Stimulated activated CD4-positive, alpha-beta T cell treated with anti-CD3 and anti-CD28 coated beads, Interleukin-2, amount 100 ng/mL, for 48 hours (primary cell): ENCODE measurements at regions not wholly inside any gene's neighbourhood (a gene's known extent, or its start where the extent isn't known, plus 50 kb on each side); places are given as distances from the start of the nearest gene placed in this dataset.
"Not testable (repeated sequence)": the region's sequence is repeated elsewhere in the genome, so short reads cannot be mapped to it uniquely, and the experiment has no call there.

Experiments used
- DNase-seq, 2 donors: peaks; one replicate each; pipeline ENCODE4 v3.0.0-alpha.2; 2020

DNA sequence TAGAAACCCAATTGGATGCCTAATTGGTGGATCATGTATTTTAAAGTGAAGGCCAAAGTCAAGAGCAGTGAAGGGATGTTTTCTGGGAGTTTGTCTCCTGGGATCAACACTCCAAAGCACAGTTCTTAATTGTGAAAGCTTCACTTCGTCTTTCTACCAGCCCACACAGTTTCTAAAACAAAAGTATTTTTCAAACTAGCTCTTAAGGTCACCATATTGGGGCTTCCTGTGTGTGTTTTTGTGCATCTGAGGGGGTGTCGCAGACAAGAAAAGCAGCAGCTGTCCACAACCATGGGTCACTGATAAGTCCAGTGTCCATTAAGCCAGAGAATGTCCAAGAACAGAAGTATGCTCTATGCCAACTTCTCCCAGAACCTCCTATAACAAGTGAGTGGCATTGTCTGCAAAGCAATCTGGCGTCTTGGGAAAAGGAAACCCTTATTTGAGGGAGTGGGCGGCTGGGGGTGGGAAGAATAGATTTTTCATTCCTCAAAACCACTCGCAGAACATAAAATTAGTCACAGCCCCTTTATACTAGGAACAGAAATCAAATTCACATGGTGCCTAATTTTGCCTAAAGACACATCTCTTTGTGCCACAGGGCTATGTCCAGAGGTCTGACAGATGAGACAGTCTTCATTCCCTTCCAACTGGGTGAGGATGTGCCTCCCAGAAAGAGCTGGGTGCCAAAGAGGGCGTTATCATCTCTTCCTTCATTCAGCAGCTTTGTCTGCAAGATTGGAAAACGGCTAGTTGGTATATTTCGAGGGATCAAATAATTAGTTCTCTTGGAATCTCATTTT, 610.4 kb downstream of the BCOR start:
- DNase-seq = no peak

DNA sequence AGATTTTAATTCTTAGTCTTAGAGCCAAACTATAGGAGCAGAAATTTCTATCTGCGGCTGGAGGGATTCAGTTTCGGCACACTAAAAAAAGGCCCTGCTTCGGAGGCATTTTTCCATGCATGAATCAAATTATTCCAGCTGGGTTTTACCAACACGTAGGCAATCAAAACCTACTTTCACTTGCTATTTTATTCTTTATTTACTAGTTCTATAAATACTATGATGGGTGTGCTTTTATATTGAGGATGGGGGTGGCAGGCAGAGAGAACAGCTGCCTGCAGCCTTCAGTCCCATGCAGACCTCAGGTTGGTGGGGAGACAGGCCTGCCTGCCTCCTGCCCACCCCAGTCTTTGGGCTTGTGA, 609.8 kb downstream of the BCOR start:
- no peak for DNase-seq

DNA sequence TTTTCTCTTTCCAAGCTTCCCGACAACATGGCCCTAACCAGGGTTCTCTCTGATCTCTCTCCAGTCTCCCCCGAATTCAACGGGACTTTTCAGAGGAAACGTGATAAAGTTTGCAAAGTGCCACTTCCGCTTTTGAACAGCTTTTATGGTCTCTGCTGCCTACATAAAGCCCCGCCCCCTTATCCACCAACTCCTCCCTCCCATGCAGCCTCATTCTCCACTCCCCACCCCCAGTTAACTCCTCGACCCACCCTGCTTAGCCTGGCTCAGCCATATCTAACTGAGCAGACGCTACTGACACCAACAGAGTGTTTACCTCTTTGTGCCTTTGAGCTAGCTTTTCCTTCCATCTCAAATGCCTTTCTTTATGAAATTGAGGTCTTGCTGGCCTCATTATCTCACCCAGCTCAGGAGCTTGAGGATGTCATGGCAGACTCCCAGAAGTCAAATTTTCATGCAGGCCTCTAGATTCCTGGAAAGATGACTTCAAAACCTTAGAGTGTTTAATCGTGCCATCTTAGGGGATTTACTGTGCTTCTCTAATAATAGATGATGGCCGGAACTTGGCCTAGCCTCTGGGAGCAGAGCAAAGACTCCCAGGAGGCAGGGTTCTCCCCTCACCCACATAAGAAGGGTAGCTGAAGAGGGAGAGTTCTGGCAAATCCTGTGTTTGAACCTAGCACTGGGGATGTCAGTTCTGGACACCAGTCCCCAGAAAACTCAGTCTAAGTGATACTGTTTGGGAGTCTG, 606.0 kb downstream of the BCOR start:
- DNase-seq = peak; percentile 24 to 35

DNA sequence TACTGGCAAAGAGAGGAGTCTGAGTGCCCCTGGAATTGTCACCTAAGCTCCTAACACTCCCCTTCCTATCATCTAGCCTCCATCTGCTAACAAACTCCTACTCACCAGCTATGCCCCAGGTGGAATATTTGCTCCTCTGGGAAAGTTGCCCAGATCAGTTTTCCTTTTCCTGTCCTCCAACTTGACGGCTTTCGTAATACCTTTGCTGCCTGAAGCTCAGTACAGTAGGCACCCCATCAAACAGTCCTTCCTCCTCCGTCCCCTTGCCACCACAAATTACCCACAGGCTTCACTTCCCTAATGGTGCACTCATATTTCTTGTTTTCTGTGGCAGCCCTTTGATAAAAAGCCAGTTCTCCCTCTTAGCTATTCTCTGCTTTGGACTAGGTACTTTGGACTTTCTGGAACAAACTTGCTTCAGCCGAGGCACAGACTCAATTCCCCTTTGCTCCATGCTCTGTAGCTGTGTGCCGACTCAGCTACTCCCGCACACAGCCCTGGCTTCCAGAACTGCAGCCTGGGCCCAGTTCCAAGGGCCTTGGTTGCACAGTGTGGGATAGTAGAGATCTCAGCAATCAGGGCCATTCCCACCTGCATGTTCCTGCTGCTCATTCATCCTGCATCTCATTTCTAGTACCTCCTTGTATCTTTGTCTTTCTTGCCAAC, 605.1 kb downstream of the BCOR start:
- DNase-seq = no peak

DNA sequence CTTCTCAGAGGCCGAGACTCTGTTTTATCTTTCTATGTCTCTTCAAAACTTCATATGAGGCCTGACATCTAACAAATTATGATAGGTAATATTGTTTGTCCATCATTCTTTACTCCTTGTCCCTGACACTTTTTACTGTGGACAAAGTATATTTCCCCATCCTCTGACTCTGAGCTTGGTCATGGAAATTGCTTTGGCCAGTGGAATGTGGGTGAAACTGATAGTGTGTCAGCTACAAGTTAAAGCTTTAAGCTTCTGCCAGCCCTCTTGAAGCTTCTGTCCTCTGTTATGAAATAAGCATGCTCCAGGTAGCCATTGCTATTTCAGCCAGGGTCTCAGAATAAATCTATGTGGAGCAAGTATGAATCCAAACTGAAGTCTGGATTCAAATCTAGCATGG, 604.6 kb downstream of the BCOR start:
- no peak for DNase-seq

DNA sequence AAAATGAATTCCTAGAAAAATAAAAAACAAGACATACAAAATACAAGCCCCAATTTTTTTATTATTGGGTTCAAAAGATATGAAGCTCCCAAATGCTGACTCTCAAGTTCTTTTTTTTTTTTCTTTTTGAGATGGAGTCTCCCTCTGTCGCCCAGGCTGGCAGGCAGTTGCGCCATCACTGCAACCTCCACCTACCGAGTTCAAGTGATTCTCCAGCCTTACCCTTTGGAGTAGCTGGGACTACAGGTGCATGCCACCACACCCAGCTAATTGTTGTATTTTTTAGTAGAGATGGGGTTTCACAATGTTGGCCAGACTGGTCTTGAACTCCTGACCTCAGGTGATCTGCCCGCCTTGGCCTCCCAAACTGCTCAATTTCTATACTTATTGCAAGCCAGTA, 600.6 kb downstream of the BCOR start:
- not testable (repeated sequence) for DNase-seq

DNA sequence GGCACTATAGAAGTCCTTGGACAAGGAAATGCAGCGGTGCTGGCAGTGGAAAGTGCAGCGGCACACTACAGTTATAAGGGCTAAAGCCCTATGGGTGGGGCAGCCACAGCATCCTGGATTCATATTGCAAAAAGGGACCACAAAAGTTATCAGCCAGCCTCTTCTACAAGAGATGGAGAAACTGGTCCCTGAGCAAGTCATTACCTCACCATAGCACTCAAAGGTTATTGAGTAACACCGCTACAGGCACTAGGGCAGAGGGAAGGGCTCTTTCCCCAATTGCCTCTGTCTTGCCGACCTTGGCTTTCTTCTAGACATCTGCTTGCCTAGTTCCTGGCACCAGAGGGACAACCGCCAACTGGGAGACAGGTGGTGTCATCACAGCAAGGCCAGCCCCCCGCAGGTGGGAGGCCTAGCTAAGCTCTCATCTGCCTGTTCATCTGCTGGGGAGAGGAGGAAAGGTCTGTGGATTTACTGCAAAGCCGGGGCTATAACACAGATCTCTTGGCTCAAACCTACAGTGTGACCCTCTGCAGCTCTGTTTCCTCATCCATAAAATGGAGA, 600.0 kb downstream of the BCOR start:
- DNase-seq = no peak

DNA sequence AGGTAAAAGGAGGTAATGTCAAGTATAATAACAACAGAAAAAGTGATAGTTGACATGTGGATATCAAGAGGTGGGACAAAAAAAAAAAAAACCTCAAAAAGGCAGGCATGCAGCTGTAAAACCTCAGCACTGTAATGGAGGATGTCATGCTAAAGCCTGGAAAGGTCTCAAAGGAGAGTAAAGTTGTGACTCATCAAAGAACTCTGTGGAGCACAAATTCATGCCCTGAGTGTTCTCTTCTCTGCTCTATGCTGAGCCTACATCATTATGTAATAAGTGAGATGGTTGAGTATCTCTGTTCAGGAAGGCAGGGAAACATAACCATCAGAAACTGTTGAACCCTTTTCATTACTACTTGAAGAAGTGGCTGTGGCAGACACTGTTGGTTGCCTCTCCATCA, 597.8 kb downstream of the BCOR start:
- DNase-seq = no peak

DNA sequence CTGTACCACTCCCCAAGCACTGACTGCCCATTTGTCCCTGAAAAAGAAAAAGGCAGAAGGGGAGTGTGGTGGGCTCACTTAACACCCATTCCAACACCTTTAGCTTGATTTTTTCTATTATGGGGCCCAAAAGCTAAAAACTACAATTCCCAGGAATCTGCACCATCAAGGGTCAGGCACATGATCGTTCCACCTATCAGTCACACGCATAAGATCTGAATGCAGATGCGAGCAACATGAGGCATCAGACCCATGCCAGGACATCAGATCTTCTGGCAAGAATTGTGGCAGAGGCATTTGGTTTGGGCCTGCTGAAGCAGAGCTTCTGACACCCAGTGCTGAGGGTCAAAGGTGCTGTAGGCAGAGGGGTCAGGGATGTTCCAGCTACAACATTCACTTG, 595.9 kb downstream of the BCOR start:
- DNase-seq = no peak

DNA sequence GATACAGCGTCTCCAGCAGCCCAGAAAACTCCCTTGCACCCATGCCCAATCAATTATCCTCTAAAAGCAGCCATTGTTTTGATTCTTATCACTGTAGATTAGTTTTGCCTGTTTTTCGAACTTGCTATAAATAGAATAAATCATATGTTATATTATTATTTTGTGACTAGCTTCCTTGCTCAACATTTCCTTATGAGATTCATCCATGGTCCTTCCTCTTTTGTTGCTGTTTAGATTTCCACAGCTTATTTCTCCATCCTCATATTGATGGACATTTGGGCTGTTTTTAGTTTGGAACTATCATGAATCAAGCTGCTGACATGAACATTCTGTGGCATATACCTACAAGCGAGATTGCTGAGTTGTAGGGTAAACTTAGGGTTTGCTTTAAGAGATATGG, 595.3 kb downstream of the BCOR start:
- DNase-seq = no peak

DNA sequence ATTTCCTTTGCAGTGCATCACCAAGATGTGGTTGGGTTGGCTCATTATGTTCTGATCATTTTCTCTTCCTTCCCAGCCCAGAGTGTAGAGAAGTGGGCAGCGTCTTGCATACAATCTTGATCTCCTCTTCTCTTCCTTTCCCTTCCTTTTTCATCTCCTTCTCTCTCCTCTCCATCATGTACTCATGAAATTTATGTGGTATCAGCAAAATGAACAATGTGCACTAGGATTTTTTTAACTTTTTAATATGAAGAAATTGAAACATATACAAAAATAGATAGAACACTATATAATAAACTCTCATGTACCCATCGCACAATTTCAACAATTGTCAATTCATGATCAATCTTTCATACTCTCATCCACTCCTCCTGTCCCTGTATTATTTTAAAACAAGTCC, 593.5 kb downstream of the BCOR start:
- DNase-seq = no peak

DNA sequence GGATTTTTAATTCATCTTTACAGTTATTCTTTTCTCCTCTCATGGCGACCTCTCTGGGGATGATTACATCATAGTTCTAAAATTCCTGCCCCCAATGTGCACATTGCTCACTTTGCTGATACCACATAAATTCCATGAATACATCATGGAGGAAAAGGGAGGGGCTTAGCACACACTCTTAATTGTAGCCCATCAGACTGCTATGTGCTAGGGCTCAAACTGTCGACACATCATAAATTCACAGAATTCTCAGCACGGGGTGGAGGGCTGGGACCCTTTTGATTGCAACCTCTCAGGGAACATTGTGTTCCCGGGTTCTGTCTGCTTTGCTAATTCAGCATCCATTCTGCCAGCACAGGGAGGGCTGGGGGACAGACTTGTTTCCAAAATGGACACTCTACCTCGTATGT, 592.9 kb downstream of the BCOR start:
- no peak for DNase-seq

DNA sequence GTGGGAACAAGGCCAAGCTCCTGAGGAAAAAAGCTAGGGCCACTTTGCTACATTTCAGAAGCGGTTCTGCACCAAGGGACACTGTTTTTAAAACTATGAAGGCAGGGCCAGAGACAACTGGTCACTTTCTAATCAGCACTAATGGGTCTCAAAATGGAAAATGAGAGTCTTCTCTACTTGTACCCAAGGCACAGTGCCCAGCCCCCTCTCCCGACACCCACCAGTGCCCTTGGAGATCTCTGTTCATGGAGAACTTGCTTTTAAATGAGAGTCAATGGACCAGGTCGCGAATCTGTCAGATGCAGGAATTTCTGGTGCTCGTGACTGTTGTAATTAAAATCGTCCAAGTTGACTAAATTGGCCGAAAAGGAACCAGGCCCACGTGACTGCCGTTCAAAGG, 591.6 kb downstream of the BCOR start:
- no peak for DNase-seq

DNA sequence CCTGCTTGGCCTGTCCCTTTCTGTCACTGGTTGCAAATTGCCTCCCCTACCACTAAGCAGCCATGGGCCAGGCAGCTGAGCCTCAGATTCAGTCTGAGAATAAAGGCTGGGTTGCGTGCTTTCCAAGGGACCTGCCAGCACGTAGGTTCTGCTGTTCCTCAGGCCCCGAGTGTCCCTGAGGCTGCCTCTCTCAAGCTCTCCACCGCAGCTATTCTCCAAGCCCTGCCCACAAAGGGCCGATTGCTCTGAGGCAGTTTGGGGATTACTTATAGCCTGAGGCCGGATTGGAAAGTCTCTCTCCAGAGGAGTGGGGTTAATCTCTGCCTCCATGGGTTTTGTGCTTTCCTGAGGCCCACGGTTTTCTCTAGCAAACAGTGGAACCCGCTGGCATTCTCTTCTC, 590.7 kb downstream of the BCOR start:
- DNase-seq = no peak

DNA sequence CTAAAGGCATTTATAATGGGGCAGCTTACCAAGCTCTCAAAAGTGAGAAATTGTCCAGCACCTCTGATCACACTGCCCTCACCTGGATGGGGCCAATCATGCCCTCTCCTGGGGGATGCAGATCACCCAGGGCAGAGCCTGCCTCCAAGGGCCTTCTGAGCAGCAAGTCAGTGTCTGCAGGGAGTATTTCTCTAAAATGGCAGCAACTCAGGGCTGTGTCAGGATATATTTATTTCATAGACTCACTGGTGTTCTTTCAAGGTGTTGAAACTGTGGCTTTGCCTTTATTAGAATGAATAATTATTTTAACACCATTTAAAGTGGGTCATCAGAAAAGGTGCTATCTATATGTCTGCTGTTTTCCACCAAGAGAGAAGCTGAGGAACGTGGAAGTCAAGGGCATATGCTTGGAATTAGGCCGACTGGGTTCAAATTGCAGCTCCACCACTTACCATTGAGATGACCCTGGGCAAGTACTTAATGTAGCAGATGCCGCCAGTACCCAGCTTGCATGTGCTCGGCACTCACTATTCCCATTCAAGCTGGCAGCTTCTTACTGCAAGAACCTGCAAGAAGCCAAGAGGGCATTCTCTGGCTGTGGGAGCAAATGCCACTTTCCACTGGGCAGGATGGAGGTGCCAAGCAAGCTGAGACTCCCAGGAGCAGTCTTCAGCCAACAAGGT, 590.0 kb downstream of the BCOR start:
- no peak for DNase-seq

DNA sequence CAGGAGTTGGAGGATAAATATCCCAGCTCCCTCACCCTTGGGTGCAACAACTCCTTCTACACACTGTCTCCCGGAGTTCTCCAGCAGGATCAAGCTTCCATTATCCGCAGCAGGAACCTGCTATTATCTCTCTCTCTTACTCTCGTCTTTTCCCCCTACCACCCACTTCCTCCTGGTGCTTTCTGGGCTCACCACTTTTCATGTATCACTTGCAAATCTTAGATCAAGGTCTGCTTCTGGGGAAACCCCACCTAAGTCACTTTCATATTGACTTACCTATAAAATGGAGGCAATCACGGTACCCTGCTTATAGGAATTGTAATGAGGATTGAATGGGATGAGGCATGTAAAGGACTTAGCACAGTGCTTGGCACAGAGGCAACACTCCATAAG, 589.5 kb downstream of the BCOR start:
- no peak for DNase-seq

DNA sequence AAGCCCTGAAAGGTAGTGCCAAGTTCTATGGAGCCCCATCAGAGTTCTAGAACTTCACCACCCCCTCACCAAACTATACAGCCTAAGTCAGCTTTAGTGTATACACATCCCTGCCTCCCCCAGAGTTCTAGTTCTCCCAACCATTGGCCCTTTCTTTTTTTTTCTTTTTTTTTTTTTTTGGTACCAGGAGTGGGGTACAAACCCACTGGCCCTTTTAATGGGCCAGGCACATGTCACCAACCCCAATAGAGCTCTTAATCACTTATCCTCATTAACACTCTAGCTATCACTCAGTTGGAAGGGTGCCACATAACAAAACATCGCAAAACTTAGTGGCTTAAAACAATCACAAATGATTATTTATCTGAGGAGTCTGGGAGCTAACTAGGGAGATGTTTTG, 588.6 kb downstream of the BCOR start:
- DNase-seq = no peak

DNA sequence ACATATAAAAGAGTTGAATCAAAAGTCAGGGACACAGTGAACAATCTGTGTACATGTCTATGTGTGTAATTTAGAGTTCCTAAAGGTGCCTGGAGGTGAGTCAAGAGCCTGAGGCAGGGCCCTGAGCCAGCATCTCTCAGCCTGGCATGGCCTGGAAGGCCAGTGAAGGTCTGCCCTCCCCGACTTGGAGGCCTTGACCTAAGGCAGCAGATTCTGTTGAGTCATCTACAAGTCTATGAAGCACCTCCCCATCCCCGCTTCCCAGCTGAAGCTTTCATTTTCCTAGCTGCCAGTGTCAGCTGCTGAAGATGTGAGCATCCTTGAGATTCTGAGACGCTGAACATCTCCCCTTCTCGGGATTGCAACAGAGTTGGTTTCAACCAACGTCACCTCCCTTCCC, 583.9 kb downstream of the BCOR start:
- DNase-seq = no peak

DNA sequence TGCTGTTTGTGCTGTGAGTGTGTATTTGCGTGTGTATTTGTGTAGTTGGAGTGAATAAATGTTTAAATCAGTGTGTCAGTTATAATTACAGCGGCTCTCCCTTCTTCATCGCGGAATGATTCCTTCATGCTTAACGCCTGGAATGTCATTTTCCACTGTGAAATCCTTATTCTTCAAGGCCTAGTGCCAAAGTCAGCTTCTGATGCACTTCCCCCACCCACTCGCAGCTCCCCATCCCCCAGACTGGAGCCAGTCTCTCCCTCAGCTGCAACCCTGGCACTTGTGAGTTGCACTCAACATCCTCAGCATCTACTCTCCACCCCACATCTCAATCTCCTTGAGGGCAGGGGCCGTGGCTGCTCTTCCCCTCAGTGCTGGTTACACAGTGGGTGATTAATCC, 583.0 kb downstream of the BCOR start:
- DNase-seq = no peak

DNA sequence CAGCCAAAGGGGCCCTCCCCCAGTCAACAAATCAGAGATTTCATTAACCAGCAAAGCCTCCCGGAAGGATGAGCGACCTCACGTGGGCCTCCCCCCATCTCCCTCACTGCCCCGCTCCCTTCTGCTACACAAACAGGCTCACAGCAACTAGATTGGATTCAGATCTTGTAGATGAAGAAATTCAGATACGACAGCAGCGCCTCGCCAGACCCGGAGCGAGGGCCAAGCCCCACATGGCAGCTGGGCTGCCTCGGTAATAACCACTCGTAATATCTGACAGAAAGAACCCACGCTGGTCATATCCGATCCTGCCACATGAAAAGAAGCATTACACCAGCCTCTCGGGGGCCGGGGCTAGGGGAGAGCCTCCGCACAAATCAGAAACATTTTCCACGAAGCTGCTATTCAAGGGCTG, 581.3 kb downstream of the BCOR start:
- no peak for DNase-seq

DNA sequence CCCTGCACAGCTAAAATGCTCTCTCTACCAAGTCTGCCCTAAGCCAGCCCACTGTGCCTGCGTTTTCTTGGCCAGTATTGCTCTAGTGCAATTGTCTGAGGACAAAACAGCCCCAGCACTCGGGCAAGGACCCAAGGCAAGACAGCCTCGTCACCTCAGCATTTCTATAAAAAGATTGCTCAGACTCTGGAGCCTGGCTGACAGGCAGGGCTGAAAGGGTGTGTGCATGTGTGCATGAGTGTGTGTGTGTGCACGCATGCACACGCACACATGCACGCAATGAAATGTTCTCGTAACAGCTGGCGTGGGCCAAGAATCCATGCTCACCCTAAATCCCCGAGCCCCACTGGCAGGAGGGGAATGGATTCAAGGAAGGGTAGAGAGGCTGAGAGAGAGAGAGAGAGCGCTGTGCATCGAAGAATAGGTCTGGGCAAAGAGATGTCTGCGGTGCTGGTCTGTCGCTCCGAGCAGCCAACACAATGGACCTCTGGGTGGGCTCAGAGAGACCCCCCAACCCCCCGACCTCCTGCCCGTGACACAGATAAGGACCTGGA, 579.2 kb downstream of the BCOR start:
- DNase-seq = no peak

DNA sequence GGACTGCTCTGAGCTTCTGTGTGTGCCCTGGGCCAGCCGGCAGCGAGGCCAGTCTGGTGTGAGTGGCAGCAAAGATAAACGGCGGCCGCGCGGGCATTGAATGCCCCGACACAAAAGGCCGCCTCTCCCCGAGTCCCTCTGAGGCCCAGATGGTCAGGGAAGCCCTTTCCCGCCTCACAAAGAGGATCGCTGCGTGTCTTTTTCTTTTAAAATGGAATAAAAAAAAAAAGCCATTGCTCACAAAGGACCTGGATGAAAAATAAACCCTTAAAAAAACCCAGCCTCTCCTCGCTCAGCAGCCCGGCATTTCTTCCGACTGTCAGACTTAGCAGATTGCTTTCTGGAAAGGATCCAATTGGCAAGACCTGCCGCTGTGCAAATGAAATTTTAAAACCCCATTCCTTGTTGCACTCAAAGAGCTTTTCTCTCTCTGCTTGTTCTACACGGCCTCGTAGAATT, 578.7 kb downstream of the BCOR start:
- DNase-seq = no peak
